HG03159 (cell line): ENCODE measurements at regions not wholly inside any gene's neighbourhood (a gene's known extent, or its start where the extent isn't known, plus 50 kb on each side); places are given as distances from the start of the nearest gene placed in this dataset.

Source experiments
- ATAC-seq: cut with Tn5 transposase; IDR thresholded peaks from one replicate; pipeline ENCODE4 v1.9.1; 2021; ENCODE audit warnings: mild to moderate bottlenecking, moderate library complexity; ENCODE audit not compliant: unreplicated experiment

- ATAC-seq, result no peak
Observed at GRCh38 chr4:159723341-159724048, 620.6 kb downstream of the RAPGEF2 start.

- ATAC-seq, result no peak
Observed at GRCh38 chr4:159725571-159725970, 622.7 kb downstream of the RAPGEF2 start.

- ATAC-seq, result no peak
Observed at GRCh38 chr4:159735281-159736207, 632.7 kb downstream of the RAPGEF2 start.

- ATAC-seq, result no peak
Observed at GRCh38 chr4:159736411-159736810, 633.5 kb downstream of the RAPGEF2 start.

- no peak for ATAC-seq
Observed at GRCh38 chr4:159743971-159744370, 641.1 kb downstream of the RAPGEF2 start.

GRCh38 chr4:159747983-159748382 lies 645.1 kb downstream of the RAPGEF2 start:
- ATAC-seq, result no peak

GRCh38 chr4:159748834-159749444 lies 646.1 kb downstream of the RAPGEF2 start:
- ATAC-seq, result no peak

GRCh38 chr4:159757499-159757898 lies 654.6 kb downstream of the RAPGEF2 start:
- no peak for ATAC-seq

GRCh38 chr4:159758061-159758460 lies 655.2 kb downstream of the RAPGEF2 start:
- no peak for ATAC-seq

- no peak for ATAC-seq
Observed at GRCh38 chr4:159762672-159763071, 659.8 kb downstream of the RAPGEF2 start.

- ATAC-seq, result peak; percentile 87
Observed at GRCh38 chr4:159764343-159764952, 661.6 kb downstream of the RAPGEF2 start.

- ATAC-seq, result no peak
Observed at GRCh38 chr4:159765382-159765781, 662.5 kb downstream of the RAPGEF2 start.

GRCh38 chr4:159766241-159766640 lies 663.4 kb downstream of the RAPGEF2 start:
- no peak for ATAC-seq

GRCh38 chr4:159767406-159767805 lies 664.5 kb downstream of the RAPGEF2 start:
- no peak for ATAC-seq

GRCh38 chr4:159768016-159768415 lies 665.1 kb downstream of the RAPGEF2 start:
- ATAC-seq, result no peak

GRCh38 chr4:159770401-159770800 lies 667.5 kb downstream of the RAPGEF2 start:
- ATAC-seq, result no peak

- ATAC-seq, result no peak
Observed at GRCh38 chr4:159770969-159771368, 668.1 kb downstream of the RAPGEF2 start.

GRCh38 chr4:159776961-159777360 lies 674.1 kb downstream of the RAPGEF2 start:
- no peak for ATAC-seq

- no peak for ATAC-seq
Observed at GRCh38 chr4:159777689-159778088, 674.8 kb downstream of the RAPGEF2 start.

- ATAC-seq, result peak; percentile 49
Observed at GRCh38 chr4:159778298-159778697, 675.4 kb downstream of the RAPGEF2 start.

- ATAC-seq, result no peak
Observed at GRCh38 chr4:159779716-159780115, 676.8 kb downstream of the RAPGEF2 start.
